ENCODE measurements at regions not wholly inside any gene's neighbourhood (a gene's known extent, or its start where the extent isn't known, plus 50 kb on each side); places are given as distances from the start of the nearest gene placed in this dataset.

GRCh38 chr6:140047321-140047720, 672.9 kb upstream of the CITED2 start:
- no peak for TF ChIP-seq EZH2 (IDR thresholded peaks at IDR 0.05; ENCODE audit: insufficient read depth, poor library complexity, severe bottlenecking)
- no peak for TF ChIP-seq EZH2phosphoT487 (IDR thresholded peaks at IDR 0.05; ENCODE audit: insufficient read depth, low read depth)

Data from GM23248 (cell line).